Activated CD4-positive, alpha-beta T cell treated with anti-CD3 and anti-CD28 coated beads for 48 hours (primary cell): ENCODE measurements at regions not wholly inside any gene's neighbourhood (a gene's known extent, or its start where the extent isn't known, plus 50 kb on each side); places are given as distances from the start of the nearest gene placed in this dataset.
"Not testable (repeated sequence)": the region's sequence is repeated elsewhere in the genome, so short reads cannot be mapped to it uniquely, and the experiment has no call there.

Experiments used
- DNase-seq: peaks from one replicate; pipeline ENCODE4 v3.0.0-alpha.2; 2020

DNA sequence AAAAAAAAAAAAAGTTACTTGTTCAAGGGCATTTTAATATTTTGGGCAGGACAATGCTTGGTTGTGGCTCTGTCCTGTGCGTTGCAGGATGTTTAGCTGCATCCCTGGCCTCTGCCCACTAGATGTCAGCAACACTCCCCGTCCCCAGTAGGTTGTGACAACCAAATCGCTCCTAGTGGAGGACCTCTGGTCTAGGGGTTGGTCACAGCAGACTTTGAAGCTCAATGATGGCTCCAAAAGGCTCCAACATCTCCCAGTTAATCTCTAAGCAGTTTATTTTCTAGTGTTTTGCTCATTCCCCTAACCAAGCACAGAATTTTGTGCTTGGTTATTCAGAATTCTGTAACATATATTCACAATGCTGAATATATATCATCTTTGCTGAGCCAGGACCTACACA lies 67.0 kb downstream of the CHRNA1 start:
- peak; percentile 76 for DNase-seq

DNA sequence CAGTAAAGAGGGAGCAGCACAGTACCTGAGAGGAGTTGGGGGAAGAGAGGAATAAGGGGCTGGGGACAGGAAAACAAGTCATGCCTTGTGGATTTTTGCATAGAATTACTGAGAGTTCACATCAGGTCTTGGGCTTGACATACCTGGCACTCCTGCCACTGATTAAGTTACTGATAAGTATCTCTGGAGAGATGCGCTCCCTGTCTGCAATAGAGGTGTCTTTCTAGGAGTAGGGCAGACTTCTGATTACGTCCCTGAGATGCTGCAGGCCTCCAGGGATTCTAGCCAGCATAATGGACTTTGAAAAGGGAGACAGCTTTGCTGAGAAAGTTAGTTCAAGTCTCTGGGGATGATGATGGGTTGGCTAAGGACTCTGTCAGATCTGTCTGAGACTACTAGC lies 69.4 kb downstream of the CHRNA1 start:
- no peak for DNase-seq

DNA sequence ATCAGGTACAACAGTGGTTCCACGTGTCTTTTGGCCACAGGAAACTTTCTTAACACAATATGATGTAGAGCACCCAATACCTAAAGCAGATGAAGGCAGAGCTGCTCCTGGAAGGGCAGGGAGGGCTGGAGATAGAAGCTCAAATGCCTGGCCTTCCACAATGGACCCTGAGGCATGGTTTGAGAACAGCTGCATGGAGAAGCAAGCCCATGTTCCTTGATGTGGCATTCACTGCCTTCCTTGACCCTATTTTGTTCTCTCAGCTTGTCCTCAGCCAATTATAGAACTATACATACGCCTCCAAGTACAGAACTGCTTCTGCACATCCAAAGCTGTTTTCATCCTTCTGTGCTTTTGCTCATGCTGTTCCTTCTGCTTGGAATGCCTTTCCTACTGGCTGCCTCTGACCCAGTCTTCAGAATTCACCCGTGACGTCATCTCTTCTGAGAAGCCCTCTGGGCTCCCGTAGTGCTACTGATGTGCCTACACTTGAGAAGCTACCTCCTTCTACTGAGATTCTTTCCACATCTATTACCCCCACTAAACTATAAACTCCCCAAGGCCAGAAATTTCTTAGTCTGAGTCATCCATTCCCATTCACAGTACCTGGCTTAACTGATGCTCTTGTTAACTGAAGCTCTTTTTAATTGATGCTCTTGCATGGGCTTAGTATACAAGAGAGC lies 69.9 kb downstream of the CHRNA1 start:
- no peak for DNase-seq

DNA sequence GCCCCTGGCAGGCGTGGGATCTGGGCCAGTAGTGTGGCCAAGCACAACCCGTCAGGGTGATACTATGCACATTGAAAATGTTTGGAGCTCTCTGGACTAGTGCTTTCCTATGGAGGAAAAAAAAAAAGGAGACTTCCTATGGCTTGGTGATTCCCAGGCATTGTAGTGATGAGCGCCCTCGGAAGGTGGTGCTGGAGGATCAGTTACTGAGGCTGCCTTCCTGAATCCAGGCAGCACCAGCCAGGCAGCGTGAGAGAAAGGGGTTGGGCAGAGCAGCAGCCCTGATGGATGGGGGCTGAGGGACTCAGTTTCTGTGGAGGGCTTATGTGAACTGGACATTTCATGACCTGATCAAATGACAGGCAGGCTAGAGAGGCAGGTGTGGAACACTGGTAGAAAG lies 70.9 kb downstream of the CHRNA1 start:
- no peak for DNase-seq

DNA sequence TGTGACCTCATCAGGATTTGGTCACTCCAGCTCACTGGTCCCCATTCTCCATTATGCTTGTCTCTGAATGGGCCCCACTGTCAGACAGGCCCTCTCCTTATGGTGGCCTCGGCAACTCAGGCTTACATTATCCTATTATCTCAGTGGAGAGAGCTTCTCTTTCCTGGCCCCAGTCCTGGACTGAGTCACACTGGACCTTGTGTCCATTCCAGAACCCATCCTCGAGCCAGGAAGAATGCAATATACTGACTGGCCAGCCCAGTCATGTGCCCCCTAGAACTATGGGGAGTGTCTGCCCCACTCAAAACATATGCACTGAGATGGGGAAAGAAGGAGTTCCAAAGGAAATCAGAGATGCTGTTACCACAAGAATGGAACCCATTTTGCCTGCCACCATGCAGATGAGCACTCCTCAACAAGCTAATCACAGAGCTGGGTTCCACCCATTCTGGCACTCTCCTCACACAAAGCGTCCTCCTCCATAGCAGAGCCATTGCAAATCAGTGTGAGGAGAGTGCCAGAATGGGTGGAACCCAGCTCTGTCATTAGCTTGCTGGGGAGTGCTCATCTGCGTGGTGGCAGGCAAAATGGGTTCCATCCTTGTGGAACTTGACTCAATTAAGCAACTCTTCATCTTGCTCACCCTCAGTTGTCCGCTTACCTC lies 71.9 kb downstream of the CHRNA1 start:
- no peak for DNase-seq

DNA sequence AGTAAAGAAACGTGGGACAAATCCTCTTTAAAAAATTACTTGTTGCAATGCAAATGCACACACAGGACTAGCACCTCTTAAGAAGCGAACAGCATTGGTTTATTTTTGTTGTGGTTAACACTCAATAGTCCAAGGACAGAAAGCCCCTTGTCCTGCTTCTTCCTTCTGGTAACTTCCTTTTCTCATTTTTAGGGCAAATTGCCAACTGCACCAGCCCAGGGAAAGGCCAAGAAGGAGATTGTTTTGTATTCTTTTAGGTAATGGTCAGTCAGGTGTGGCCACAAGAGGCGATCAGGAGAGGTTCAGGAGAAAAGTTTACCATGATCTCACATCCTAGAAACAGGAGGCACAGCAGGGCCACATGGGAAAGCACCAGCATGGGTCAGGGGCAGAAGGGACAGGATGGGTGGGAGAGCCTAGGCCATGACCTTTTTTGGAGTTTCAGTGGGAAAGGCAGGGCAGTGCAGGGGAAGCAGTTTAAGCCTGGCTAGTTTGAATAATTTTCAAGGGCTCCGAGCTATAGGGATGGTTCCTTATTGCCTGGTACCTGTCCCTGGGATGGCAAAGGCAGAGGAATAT lies 73.0 kb downstream of the CHRNA1 start:
- DNase-seq = no peak

DNA sequence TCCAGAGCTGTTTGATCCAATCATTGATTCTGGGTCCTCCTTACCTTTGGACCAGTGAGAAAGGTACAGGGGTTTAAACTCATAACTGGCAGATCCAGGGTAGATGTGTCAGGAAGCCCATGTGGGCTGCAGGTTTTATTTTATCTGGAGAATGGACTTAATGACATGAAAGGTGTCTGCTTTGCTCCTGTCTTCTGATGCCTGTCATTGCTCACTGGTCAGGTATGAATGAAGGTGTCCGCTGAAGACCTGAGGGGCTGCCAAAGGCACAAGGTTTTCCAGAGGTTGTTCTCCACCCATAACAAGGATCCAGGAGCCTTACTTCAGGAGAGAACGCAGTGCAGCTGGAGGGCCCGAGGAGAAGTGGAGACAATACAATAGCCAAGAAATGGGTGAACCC lies 74.2 kb downstream of the CHRNA1 start:
- DNase-seq = no peak

DNA sequence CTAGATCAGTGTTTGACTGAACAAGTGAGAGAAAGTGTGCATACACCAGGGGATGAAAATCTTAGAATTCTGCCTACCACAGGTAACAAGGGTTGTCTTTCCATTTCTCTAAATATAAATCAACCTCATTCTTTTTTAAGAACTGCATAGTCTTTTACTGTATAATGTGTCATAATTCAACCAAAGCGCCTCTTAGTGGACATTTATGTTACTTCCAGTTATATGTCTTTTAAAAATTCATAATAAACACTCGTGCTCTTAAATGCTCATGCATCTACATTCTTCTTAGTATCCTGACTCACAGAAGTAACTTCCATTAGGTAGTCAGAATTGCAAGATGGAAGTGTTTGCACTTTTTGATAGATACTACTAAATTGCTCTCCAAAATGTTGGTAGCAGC lies 76.2 kb downstream of the CHRNA1 start:
- DNase-seq = no peak

DNA sequence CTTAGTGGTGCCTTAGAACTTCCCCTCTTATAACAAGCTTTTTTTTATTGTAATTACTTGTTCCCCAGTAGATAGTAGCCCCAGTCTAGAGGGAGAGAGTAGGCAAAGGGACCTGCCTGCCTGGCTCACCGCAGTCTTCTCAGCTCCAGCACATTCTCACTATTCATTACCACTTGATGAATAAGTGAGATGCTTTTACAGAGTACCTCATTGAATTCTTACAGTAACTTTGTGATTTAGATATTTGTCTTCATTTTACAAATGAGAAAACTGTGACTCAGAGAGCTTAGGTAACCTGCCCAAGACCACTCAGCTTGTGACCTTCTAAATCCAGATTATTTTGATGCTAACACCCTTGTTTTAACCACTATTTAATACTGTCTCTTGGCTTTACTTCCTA lies 77.8 kb downstream of the CHRNA1 start:
- no peak for DNase-seq

DNA sequence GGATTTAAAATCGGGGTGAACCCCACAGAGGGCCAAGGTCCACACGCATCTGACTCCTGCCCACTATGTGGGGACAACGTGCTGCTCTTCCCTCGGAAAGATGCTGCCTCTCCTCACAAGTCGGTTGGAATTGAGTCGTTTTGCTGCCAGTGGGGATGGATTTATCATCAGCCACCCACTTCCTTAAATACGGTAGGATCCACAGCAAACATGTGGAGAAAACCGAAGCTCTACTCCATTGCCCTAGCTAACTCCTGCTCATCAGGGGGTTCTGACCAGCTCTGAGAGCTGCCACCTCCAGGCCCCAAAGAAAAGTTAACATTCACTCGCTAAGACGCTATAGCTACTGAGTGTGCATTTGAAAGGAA lies 80.9 kb downstream of the CHRNA1 start:
- DNase-seq = peak; percentile 14

DNA sequence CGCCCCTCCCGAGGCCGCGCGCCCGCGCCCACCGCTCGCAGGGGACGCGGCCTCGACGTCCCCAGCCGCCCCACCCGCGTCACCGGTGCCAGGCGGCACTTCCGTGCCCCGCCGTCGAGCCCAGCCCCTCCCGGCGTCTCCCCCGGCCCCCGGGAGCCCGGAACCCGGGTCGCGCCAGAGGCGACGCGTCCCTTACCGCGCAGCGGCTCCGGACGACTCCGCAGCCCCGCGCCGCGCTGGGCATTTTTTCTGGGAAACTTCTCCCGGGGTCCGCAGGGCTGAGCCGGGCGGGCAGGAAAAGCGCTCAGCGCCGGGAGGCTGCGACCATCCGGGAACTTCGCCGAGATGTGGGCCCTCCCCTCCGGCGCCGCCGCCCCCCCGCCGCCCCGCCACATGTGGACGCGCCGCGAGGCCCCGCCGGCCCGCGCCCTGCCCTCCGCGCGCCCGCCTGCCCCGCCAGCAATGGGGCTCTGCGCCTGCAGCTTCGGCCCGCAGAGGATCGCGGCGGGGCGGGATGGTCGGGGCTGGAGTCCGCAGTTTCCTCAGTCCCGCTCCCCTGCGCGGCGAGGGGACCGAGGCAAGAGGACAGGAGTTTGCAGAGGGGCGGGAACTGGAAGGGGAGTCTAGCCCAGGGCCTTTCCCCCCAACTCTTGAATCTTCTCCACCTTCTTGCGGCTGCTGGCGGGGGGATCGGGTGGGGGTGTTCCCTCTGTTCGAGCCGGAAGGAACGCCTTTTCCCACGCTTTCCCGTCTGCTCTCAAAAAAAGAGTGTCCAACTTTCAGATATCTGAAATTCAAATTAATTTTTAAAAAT lies 81.5 kb downstream of the CHRNA1 start:
- peak; percentile 53 for DNase-seq

DNA sequence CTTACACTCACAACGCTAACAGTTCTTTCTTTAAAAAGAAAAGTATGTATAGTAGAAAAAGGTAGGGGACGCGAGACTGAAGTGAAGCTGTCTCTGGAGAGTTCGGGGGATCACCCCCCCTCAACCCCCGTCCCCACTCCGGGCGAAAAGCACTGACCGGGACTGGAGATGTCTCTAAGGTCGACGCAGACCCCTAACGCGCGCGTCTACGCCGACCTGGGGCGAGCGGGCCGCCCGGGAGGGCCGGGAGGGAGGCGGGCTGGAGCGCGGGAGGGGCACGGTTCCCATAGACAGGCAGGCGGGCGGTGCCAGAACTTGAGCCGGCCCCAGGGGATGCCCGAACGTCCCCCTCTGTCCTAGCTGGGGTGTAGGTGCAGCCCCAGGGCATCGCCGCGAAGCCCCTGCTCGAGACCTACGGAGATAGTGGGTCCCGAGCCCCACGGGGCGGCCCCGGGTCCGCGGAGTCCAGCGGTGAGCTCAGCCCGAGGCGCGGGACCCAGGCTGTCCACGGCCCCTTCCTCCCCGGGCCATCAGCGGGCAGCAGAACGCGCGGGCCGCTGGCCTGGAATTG lies 82.2 kb downstream of the CHRNA1 start:
- DNase-seq = peak; percentile 54

DNA sequence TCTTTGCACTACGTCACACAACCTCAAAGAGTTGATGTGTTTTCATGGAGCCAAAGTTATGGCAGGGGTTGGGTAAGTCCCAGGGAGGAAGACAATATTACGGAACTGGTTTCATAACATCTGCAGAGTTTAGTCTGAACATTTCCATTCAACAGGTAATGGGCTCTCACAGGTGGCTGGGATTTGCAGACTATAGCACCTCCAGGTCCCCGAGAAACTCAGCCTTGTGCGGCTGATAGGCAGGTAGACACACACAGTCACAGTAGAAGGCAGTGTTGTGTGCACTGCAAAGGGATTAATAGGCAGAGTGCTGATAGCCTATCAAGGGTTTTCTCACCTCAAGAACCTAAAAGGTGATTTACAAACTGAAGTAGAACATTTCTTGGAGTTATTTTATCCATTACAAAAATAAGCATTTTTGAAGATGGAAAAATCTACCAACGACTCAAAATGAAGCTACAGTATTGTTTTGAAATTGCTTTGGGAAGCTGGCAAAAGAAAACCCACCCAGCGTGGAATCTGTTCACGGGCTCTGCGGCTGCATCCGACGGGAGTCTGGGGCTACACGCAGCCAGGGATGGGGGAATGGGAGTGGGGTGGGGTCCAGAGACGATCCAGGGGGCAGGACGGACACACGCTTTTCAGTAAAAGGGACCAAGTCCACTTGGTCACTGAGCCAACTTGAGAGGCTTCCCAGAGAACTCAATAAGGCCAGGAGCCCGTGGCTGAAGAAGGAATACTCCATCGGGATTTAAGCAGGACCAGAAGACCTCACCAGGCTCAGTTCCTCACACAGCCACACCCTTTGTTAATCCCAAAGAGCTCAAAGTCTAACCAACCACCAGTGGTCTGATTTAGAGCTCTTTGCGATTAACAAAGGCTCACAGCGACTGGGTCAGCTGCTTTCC lies 82.9 kb downstream of the CHRNA1 start:
- DNase-seq = no peak

DNA sequence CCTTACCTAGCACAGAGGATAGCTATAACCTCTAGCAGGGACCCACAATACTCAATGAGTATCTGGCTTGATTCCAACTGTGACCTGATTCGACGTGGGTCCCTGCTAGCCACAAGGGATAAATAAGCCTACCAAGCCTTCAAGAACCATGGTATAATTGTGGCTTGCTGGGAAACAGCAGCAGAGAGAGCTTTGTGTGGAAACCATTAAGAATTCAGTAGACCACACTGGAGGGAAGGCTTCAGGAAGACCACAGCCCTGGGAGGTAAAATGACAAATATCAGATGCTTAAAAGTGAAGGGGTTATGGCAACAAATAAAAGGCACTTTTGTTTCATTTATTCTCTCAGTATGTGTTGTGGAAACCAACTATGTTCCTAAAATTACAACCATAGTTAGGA lies 82.6 kb upstream of the WIPF1 start:
- DNase-seq = no peak

DNA sequence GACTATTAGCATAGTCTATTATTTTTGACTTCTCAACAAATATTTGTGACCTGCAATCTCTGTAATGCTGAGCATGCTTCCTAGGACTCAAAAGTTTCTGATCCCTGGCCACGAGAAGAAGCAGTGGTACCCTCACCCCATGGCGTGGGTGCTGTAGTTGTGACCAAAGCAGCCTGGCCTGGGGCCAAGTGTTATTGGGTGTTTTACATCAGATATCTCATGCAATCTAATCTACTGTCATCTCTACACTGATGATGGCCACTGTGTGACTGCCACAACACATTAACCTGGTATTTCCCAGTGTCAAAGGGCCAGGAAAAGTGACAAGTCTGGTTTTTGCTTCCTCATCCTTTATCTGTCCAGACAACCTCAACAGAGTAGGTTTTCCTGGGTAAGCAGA lies 80.8 kb upstream of the WIPF1 start:
- peak; percentile 29 for DNase-seq

DNA sequence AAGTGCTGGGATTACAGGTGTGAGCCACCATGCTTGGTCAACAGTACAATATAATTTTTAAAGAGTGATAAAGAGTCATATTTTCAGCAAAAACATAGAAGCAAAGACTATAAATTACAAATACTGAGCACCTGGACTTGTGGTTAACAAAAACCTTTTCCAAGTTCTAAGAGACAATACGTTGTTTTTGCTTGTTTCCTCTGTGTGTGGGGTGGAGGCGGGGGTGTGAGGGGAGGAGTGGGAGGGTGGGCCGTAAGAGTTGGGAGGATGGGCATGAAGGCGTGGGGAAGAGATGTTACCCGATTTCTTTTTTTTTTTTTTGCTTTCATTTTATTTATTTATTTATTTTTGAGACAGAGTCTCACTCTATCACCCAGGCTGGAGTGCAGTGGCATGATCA lies 78.0 kb upstream of the WIPF1 start:
- no peak for DNase-seq

DNA sequence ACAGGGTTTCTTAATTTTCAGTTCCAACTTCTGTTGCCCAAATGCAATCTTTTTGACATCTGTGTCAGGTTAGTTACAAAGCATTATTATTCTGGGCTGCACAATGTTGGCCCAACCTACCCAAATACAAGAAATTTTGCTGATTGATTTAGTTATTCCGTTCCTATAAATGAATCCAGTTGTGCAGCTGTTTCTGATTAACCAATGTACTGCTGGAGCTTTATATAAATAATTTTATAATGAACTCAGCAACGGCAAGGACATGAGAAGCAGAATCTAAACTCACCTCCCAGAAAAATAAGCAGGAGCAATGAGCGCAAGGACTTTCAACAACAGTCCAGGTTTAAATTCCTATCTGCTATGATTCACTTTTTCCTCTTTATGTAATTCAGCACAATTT lies 76.3 kb upstream of the WIPF1 start:
- no peak for DNase-seq

DNA sequence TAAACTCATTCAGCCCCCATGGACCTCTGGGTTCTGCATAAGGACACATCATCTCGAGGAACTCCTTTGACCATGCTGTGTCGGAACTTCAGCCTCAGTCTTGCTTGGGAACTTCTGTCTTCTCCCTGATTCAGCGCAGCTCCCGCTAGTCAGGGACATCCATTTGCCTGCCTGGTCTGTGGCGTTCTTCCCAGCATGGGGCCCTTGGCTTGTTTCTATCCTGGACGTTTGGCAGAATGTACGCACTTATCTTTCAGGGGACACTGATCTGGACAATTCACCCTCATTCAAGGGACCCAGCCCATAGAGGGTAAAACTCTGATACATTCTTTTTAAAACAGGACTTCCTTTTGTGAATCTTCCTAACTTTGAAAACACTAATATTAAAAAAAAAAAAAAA lies 75.8 kb upstream of the WIPF1 start:
- no peak for DNase-seq

DNA sequence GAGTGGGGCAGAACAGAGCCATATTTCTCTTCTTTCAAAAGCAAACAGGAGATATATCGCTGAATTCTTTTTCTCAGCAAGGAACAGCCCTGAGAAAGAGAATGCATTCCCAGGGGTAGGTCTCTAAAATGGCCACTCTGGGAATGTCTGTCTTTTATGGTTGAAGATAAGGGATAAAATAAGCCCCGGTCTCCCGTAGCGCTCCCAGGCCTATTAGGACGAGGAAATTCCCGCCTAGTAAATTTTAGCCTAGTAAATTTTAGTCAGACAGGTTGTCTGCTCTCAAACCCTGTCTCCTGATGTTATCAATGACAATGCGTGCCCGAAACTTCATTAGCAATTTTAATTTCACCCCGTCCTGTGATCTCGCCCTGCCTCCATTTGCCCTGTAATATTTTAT lies 73.9 kb upstream of the WIPF1 start:
- not testable (repeated sequence) for DNase-seq

DNA sequence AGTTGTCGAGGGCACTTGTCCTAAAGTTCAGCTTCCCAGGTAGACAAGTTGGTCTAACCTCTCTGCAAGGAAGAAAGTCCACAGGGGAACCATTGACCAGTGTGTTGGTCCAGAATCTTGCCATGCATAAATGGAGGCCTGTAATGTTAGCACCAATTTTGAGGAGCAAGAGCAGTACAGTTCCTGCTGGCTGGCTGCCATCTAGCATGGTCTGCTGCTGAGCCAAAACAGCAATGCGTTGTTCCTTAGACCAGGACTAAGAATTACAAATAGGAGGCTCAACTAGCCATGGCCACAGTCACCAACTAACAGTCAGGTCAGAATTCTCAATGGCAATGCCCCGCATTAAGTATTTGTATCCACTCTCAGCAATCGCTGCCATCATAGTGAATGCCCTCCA lies 72.8 kb upstream of the WIPF1 start:
- no peak for DNase-seq

DNA sequence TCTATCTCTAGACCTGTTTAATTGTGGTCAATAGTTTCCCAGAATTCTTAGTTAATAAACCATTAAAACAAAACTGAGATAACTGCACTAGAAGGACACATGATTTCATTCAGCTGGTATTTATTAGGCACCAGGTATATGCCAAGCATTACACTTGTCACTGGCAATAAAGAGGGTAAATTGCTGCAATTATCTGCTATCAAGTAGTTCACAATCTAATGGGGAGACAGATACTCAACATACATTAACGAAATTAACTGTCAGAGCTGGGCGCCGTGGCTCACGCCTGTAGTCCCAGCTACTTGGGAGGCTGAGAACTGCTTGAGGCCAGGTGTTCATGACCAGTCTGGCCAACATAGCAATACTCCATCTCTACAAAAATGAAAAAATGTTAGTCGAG lies 71.7 kb upstream of the WIPF1 start:
- no peak for DNase-seq

DNA sequence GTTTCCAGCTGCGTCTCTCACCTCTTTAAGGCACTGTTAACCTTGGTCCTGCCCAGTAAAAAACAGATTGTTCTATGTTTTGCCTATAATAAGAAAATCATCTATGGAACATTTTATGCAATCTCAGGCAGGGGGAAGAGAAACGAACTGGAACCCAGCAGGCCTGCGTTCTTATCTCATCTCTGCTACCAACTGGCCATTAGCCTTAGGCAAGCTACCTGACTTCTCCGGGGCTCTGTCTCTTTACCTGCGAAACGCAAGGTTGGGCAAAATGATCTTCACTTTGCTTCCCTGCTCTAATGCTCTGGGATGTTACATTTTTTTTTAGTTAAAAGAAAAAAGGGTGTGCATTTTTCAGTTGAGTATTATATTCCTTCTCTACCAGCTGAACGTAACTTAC lies 70.5 kb upstream of the WIPF1 start:
- no peak for DNase-seq
